GM18861 (cell line): ENCODE measurements at regions not wholly inside any gene's neighbourhood (a gene's known extent, or its start where the extent isn't known, plus 50 kb on each side); places are given as distances from the start of the nearest gene placed in this dataset.

ENCODE experiments used
- ATAC-seq: cut with Tn5 transposase; IDR thresholded peaks from one replicate; pipeline ENCODE4 v1.9.1; 2021; ENCODE audit not compliant: unreplicated experiment

GRCh38 chr22:25366408-25366807 lies 147.0 kb downstream of the CRYBB2 start:
- ATAC-seq = no peak

- ATAC-seq = no peak
Observed at GRCh38 chr22:25366876-25367466, 147.5 kb downstream of the CRYBB2 start.

- ATAC-seq = no peak
Observed at GRCh38 chr22:25367756-25368155, 148.3 kb downstream of the CRYBB2 start.

GRCh38 chr22:25368271-25368670 lies 148.8 kb downstream of the CRYBB2 start:
- no peak for ATAC-seq

- ATAC-seq = no peak
Observed at GRCh38 chr22:25369041-25369440, 149.6 kb downstream of the CRYBB2 start.

- ATAC-seq = no peak
Observed at GRCh38 chr22:25370322-25370721, 150.9 kb downstream of the CRYBB2 start.

GRCh38 chr22:25372000-25372595 lies 152.7 kb downstream of the CRYBB2 start:
- no peak for ATAC-seq

GRCh38 chr22:25373961-25374360 lies 154.5 kb downstream of the CRYBB2 start:
- no peak for ATAC-seq

GRCh38 chr22:25374869-25375268 lies 155.4 kb downstream of the CRYBB2 start:
- ATAC-seq = no peak

- ATAC-seq = no peak
Observed at GRCh38 chr22:25375683-25376082, 156.2 kb downstream of the CRYBB2 start.

GRCh38 chr22:25377699-25378098 lies 158.3 kb downstream of the CRYBB2 start:
- no peak for ATAC-seq

GRCh38 chr22:25380122-25380747 lies 160.8 kb downstream of the CRYBB2 start:
- no peak for ATAC-seq

GRCh38 chr22:25382762-25383161 lies 163.3 kb downstream of the CRYBB2 start:
- ATAC-seq = no peak

- no peak for ATAC-seq
Observed at GRCh38 chr22:25383278-25383820, 163.9 kb downstream of the CRYBB2 start.

- ATAC-seq = no peak
Observed at GRCh38 chr22:25383892-25384291, 164.5 kb downstream of the CRYBB2 start.

GRCh38 chr22:25386538-25386884 lies 167.1 kb downstream of the CRYBB2 start:
- ATAC-seq = no peak

GRCh38 chr22:25388415-25388814 lies 169.0 kb downstream of the CRYBB2 start:
- no peak for ATAC-seq

GRCh38 chr22:25388866-25389540 lies 169.6 kb downstream of the CRYBB2 start:
- ATAC-seq = no peak

- no peak for ATAC-seq
Observed at GRCh38 chr22:25389541-25389919, 170.1 kb downstream of the CRYBB2 start.

GRCh38 chr22:25390297-25391240 lies 171.1 kb downstream of the CRYBB2 start:
- ATAC-seq = no peak

- no peak for ATAC-seq
Observed at GRCh38 chr22:25392584-25392983, 171.9 kb upstream of the GRK3 start.
